ENCODE measurements at regions not wholly inside any gene's neighbourhood (a gene's known extent, or its start where the extent isn't known, plus 50 kb on each side); places are given as distances from the start of the nearest gene placed in this dataset.

DNA sequence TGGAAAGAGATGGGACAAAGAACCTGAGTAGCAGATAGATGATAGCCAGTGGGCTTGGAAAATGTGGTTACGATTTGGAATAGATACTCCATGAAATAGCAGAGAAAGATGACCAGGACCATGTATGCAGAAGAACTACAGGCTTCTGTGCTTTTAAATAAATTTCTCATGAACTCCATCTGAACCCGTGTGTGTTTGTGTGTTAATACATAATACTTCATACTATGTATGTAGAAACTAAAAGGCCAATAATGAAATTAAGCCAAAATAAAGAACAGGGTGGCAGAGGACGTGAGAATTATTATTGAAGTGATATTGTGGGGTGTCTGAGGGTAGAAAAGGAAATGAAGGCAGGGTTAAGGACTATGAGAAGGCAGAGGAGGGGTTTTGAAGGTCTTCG lies 385.1 kb upstream of the RPS23 start:
- Histone ChIP-seq H3K9me1 (ENCODE audit: control insufficient read depth, insufficient read depth, low read length) (no peaks in the 10 kb centered on the region), H3K4me1 (replicated peaks in 1 of 2; ENCODE audit: control insufficient read depth in 2 of 2, insufficient read depth in 2 of 2, low read length in 2 of 2) (peaks cover 0 to 3% of the 10 kb centered on the region in 2 experiments; a peak in 3 of 5 replicates), H3K9ac (ENCODE audit: insufficient read depth in 1 of 2, low read depth in 2 of 2, low read length in 2 of 2) (no peak overlapping the region), H3K4me3 (no peak overlapping the region), H3K27me3 (ENCODE audit: control insufficient read depth in 2 of 2, insufficient read depth in 2 of 2, low read length in 2 of 2) (no peaks in the 10 kb centered on the region; a peak in 1 of 5 replicates), H3K79me2 (ENCODE audit: control insufficient read depth, insufficient read depth, low read length) (no peaks in the 10 kb centered on the region), H3K27ac (ENCODE audit: extremely low read depth, low read depth, low read length) (no peak overlapping the region), H3K36me3 (ENCODE audit: control insufficient read depth, insufficient read depth, low read length) (no peaks in the 10 kb centered on the region), H2AFZ (ENCODE audit: low read depth, low read length) (no peak overlapping the region), H4K20me1 (replicated peaks; ENCODE audit: control insufficient read depth, insufficient read depth, low read length) (no peaks in the 10 kb centered on the region), H3K9me3 (replicated peaks; ENCODE audit: control insufficient read depth, insufficient read depth, low read depth, low read length) (no peaks in the 10 kb centered on the region), H3K4me2 (ENCODE audit: insufficient read depth, low read length) (no peak overlapping the region)
- DNase-seq (ENCODE audit: extremely low read depth in 1 of 4, low spot score in 3 of 4) (no peak), ATAC-seq (no peak), FAIRE-seq (no peak)
- no TSS peak for BruUV-seq (replicated peaks)
- intact Hi-C loops (cut with micrococcal nuclease) = no loop called here
- POLR2A ChIA-PET = interaction anchor here (1.0 kb wide), 1 partner anchor 8 kb away, joined by 4 read pairs; no protein-coding TSS in a partner anchor
- in situ Hi-C loops (cut with MboI) = no loop called here
- WGBS (ENCODE audit: insufficient coverage, low coverage, missing lambda C conversion rate) = 15% methylated on average over 4 of the region's 4 CpGs
- CTCF ChIA-PET (ENCODE audit: low intra/inter-chr PET ratio) = no interaction called here
- TF ChIP-seq TFAM (CRISPR knock-in tag; conservative IDR thresholded peaks at IDR 0.05) (no peak), SIN3B (IDR thresholded peaks at IDR 0.05; ENCODE audit: low read depth) (no peak), TAL1 (IDR thresholded peaks at IDR 0.05) (no peak), ILK (tag; IDR thresholded peaks at IDR 0.05; ENCODE audit: borderline replicate concordance, low read depth) (no peak), HEY1 (CRISPR knock-in tag; IDR thresholded peaks at IDR 0.05; ENCODE audit: borderline replicate concordance) (no peak)

DNA sequence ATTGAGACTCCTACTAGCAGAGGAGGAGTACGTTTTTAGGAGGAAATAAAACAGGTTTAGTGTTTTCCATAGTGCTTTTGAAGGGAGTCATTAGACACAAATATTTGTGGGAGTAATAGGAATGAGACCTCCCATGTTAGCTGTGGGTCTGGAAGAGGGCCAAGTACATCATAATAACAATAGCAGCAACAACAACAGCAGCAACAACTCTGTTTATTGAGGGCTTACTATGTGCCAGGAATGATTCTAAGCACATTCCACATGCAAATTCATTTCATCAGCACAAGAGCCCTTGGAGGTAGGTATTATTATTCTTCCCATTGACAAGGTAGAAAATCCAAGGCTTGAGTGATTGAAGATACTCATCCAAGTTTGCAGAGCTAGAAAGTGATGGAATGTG lies 384.2 kb upstream of the RPS23 start:
- H3K27me3 ChIP-seq (ENCODE audit: control insufficient read depth in 2 of 2, insufficient read depth in 2 of 2, low read length in 2 of 2) = no peaks in the 10 kb centered on the region; a peak in 1 of 5 replicates
- H3K4me3 ChIP-seq = no peak overlapping the region
- no TSS peak for BruUV-seq (replicated peaks)
- H4K20me1 ChIP-seq (replicated peaks; ENCODE audit: control insufficient read depth, insufficient read depth, low read length) = no peaks in the 10 kb centered on the region
- no peaks in the 10 kb centered on the region for H3K9me3 ChIP-seq (replicated peaks; ENCODE audit: control insufficient read depth, insufficient read depth, low read depth, low read length)
- 6% methylated on average over 1 of the region's 1 CpG for WGBS (ENCODE audit: insufficient coverage, low coverage, missing lambda C conversion rate)
- ATAC-seq (no peak), DNase-seq (ENCODE audit: extremely low read depth in 1 of 4, low spot score in 3 of 4) (no peak), FAIRE-seq (no peak)
- no peaks in the 10 kb centered on the region for H3K9me1 ChIP-seq (ENCODE audit: control insufficient read depth, insufficient read depth, low read length)
- no peaks in the 10 kb centered on the region for H3K36me3 ChIP-seq (ENCODE audit: control insufficient read depth, insufficient read depth, low read length)
- H3K27ac ChIP-seq (ENCODE audit: extremely low read depth, low read depth, low read length) = no peak overlapping the region
- no peak overlapping the region for H3K9ac ChIP-seq (ENCODE audit: insufficient read depth in 1 of 2, low read depth in 2 of 2, low read length in 2 of 2)
- no peaks in the 10 kb centered on the region for H3K79me2 ChIP-seq (ENCODE audit: control insufficient read depth, insufficient read depth, low read length)
- peaks cover 0 to 3% of the 10 kb centered on the region in 2 experiments; a peak in 3 of 5 replicates for H3K4me1 ChIP-seq (replicated peaks in 1 of 2; ENCODE audit: control insufficient read depth in 2 of 2, insufficient read depth in 2 of 2, low read length in 2 of 2)
- intact Hi-C loops (cut with micrococcal nuclease) (no loop called here), in situ Hi-C loops (cut with MboI) (no loop called here)
- ChIA-PET POLR2A (interaction anchor here (0.5 to 1.4 kb wide), 2 partner anchors 9 to 73 kb away, joined by 4 to 7 read pairs; no protein-coding TSS in a partner anchor), CTCF (ENCODE audit: low intra/inter-chr PET ratio) (no interaction called here)
- H3K4me2 ChIP-seq (ENCODE audit: insufficient read depth, low read length) = no peak overlapping the region
- no peak for TF ChIP-seq ZNF589 (CRISPR knock-in tag; IDR thresholded peaks at IDR 0.05; ENCODE audit: low read depth)
- H2AFZ ChIP-seq (ENCODE audit: low read depth, low read length) = no peak overlapping the region
